ENCODE measurements at regions not wholly inside any gene's neighbourhood (a gene's known extent, or its start where the extent isn't known, plus 50 kb on each side); places are given as distances from the start of the nearest gene placed in this dataset.

DNA sequence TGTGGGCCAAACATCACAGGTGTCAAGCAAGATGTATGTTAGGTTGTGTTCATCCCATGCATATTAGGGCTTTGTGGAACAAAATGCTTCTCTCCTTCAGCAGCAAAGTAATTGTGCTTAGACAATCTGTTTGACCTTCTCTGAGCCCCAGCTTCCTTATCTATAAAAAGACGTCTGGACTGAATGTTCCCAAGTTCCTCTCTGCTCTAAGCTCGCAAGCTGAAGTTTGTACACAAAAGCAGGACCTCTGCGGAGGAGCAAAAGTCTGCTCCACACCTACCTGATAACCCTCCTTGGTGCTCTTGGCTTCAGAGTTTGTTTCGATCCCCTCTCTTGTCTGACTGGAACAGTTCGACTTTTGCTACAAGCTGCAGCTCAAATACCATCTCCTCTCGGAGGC, 95.7 kb upstream of the UBL3 start:
- no peak for DNase-seq

- no peak for DNase-seq
These were observed 93.3 kb upstream of the UBL3 start for GRCh38 chr13:29943686-29944085.

DNA sequence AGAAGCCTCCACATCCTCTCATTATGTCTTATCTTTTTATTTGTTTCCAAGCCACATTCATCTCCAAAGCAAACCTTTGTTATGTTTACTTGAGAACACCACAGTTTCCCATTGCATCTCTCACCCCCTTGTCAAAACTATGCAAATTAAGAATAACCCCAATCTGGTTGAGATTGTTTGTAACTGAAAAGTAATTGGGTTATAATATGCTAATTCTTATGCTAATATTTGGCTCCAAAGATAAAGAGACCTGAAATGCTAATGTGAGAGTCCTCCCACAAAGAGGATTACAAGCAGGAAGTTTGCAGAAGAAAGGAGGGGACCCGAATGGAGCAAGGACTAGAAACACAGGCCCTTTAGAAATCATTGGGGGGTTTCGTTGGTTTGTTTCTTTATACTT, 92.9 kb upstream of the UBL3 start:
- no peak for DNase-seq

- DNase-seq = no peak
These were observed 90.3 kb upstream of the UBL3 start for GRCh38 chr13:29940715-29941114.

- DNase-seq = no peak
These were observed 88.7 kb upstream of the UBL3 start for GRCh38 chr13:29939158-29939557.

DNA sequence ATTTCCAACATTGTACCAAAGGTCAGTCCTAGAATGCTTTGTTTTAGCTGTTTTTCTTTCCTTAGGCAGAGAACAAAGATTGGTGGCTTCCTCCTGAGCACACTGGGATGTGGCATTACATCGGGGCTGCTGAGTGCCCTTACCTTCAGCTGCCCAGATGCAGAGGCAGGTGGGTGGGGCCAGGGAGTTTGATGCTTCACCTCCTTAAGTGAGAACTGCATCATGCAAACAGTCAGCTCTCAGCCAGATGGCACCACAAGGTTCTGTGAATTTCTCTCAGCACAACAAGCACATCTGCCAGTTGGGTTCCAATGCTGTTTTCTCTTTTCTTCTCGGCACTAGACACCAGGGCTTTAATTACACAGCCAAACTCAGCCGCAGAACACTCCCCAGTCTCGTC, 87.4 kb upstream of the UBL3 start:
- DNase-seq = peak; percentile 54

DNA sequence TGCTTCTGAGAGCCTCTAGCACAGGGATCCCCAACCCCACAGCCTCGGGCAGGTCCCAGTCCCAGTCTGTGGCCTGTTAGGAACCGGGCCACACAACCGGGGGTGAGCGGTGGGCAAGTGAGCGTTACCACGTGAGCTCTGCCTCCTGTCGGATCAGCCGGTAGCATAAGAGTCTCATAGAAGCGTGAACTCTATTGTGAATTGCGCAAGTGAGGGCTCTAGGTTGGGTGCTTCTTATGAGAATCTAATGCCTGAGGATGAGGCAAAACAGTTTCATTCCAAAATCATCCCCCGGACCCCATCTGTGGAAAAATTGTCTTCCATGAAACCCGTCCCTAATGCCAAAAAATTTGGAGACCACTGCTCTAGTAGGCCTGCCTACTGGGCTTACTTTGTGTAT, 87.0 kb upstream of the UBL3 start:
- DNase-seq = no peak

GRCh38 chr13:29936956-29937355, 86.5 kb upstream of the UBL3 start:
- peak; percentile 44 for DNase-seq

DNA sequence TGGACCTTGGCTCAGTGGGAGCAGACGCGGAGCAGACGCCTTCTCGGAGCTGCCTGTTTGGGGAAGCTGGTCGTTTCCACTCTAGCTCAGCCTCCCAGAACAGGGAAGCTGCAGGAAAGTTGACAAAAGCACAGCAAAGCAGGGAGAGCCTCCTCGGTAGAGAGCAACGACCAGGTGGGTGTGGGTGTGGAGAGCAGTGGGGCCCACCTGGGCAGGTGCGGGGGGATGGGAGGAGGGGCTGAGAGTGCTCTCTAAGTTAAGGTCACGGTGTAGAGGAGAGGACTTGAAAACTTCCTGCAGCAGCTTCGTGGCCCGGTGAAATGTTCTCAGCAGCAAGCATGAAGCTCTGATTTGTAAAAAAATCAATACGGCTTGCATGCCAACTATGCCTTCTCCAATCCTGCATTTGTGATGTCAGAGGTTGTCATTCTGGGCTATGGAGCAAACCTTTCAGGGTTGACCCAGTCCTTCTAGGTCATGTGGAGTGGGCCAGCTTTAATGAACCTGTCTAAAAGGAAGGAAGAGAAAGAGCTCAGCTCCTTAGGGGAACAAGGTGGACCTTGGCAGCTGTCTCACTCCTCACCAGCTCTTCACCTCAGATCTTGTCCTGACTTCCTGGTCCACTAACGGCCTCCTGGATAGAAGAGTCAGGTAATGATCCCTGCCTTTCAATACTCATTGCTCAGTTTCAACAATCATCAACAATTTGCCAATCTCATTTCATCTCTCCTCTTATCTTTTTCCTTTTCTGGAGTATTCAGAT, 85.8 kb upstream of the UBL3 start:
- DNase-seq = peak; percentile 19

GRCh38 chr13:29935309-29935981, 85.0 kb upstream of the UBL3 start:
- peak; percentile 79 for DNase-seq

- DNase-seq = no peak
These were observed 84.3 kb upstream of the UBL3 start for GRCh38 chr13:29934531-29935308.

DNA sequence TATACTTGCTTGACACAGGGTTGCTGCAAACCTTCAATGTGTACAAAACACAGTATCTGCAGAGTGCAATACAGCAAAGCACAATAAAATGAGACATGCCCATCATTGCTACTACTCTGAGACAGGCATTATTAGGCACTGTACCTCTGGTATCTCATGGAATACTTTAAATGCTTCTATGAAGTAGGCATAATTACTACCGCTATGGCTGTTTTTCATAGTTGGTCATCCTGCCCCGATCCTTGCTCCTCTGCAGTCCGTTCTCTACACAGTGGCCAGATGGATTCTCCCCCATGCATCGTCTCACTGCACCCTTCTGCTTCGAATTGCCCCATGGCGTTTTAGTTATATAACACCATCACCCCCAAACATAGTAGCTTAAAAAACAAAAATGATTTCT, 83.0 kb upstream of the UBL3 start:
- DNase-seq = no peak

GRCh38 chr13:29931696-29932095, 81.3 kb upstream of the UBL3 start:
- no peak for DNase-seq

DNA sequence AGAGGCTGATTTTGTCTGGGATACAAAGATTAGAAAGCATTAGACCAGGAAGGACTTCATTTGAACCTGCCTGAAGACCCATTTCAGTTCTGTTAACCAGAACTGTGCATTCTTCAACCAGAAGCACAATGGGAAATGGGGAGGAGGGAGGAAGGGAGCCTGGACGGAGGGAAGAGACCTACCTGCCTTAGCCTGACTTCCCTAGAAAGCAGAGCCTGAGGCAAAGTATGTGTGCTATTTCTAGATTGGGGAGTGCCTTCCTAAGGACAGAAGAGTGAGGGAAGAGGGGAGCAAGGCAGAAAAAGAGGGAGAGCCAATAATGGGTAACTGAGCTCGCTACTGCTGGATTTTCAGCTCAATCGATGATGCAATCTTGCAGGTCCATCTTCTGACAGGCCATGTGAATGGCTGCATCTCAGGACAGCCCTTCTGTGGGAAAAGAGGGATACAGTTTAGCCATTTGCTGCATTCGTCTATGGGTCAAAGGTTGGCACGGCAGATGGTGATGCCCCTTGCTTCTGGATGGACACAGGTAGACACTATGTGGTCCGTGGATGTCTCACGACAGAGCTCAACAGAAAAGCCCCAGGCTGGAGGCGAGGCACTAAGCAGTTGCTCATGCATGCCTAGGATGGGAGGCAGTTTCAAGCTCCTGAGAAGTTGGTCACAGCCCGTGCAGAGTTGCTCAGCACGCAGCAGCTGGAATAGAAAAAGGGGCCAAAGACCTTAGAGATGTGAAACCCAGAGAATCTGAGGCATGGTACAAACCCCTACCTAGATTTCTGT, 78.8 kb upstream of the UBL3 start:
- no peak for DNase-seq

DNA sequence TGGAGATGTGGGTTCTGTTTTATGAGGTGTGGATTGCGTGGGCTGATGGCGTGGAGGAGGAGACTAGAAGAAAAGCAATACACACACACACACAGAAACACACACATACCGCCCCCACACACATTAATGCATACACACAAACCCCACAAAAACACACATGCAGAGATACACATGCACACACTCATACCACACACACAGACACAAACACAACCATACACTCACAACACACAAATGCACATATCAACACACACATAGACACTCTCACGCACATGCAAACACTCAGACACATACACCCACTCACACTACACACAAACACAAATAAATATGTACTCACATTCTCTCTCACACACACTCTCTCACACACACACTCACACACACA, 75.7 kb upstream of the UBL3 start:
- no peak for DNase-seq

DNA sequence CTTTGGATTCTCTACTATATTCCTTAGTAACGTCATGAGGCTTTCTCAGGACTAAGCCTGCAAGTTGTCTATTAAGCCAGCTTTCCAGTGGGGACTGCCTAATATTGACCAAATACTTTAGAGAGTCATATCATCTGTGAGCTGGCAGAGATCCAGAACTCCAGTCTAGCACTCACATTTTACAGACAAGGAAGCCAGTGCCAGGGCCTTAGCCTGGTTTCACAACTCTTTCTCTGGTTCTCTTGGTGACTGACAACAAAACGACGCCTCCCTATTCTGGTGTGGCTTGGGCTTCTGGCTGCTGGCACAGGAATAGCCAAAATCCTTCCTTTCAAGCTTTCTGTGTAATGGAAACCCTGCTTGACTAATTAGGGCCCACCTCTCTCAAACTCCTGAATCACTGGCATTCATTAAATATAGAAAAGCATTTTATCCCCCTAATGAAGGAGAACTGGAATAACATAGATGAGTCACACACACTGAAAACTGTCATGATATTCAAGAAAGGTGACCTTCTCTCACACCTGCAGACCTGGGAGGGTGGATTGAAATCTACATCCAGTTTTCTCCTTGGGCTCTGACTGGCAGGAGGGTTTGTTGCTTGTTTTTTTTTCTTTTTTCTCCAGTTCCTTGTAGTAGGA, 75.2 kb upstream of the UBL3 start:
- no peak for DNase-seq

DNA sequence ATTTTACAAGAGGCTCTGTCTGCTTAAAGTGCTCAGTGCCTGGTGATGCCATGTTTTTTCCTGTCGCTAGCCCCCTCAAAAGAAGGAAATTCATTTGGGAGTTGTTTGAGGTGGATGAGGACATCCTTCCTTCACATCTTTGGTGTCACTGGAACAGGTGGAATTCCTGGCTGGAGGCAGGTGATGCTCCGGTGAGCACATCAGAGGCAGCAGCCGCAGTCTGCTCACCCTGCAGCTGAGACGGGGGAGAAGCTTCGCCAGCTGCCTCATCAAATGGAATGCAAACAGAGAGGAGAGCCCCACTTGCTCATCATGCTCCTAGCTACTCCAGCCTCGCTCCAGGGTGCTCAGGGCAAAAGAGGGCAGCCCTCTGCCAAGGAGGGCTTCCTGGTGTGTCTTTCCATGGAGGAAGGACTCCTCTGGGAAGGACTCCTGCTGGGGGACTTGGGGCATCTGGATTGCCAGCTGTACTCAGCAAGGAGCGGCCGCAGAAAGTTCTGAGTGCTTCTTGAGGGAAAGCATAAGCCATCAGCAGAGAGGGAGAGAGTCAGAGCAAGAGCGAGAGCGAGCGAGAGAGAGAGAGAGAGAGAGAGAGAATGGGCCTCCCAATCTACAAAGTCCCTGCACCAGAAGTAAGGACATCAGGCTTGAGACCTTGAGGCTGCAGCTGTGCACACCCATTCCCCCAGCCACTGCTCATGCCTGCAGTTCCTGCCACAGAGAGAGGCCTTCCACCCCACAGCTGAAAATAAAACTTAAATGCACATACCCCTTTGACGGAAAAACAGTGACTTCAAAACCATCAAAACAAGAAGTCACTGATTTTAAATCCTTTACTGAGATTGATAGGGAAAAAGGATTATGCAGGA, 74.3 kb upstream of the UBL3 start:
- no peak for DNase-seq

DNA sequence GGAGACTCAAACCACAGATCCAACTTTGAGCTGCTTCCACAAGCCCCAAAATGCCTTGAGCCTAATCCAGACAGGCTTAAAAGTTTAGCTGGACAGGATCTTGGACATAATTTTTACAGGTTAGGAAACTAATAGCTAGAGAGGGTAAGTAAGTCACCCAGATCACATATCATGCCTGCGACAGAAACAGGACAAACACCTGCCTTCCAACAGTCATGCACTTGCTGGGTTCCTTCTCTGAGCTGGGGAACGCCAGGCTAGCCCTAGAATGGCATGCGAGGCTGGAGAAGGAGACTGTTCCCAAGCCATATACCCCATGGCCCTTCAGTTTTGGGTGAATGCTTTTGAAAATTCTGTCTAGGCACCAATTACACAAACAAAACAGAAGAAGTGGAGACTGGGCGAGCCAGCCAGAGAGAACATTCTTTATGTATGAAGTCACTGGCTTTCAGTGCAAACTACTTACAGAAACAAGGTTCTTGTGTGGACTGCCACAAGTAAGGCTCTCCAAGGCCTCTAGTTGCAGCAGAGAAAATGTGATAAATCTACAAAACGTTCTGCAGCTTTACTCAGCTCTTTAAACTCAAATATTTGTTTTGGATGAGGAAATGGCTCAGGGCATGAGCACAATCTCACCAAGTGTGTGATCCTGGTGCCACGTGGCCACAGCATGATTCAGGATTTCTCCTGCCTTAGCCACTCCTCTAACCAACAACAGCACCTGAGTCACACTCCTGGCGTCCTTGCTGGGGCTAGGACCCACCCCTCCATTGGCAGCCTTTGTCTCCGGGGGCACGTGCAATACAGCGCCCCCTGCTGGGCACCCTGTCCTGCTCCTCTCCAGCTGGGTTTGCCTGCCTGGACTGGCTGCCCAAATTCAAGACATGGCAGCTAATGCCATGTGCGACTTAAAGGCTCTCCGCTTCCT, 73.4 kb upstream of the UBL3 start:
- peak; percentile 63 for DNase-seq

- no peak for DNase-seq
These were observed 72.5 kb upstream of the UBL3 start for GRCh38 chr13:29922896-29923295.

DNA sequence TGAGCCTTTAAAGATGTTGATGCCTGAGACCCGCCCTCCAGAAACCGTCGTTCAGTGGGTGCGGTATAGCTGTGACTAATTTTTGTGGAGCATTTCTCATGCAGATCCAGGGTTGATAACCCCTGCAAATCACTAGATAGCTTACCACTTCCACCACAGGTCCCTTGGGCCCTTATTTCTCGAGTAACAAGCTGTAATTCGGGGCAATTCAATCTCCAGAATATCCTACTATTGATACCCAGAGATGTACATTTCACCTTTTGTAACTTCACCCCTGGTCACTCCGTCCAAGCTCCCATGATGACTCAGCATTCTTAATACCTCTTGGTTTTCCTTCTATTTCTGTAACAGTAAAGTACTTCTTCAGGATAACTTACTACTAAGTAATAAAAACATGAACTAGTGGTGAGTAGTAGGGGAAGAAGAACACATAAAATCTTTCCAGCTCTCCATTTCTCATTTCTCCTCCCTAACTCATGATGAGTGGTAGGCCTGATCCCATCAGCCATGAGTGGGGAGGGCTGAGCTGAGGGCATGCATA, 71.9 kb upstream of the UBL3 start:
- DNase-seq = peak; percentile 12
